B cell (primary cell): ENCODE measurements at regions not wholly inside any gene's neighbourhood (a gene's known extent, or its start where the extent isn't known, plus 50 kb on each side); places are given as distances from the start of the nearest gene placed in this dataset.

Source experiments
- ATAC-seq: fragments of 200-7000 bp; cut with Tn5 transposase; one replicate; pipeline ENCODE4 v1.10.0; 2021; ENCODE audit warnings: low read depth, mild to moderate bottlenecking, moderate number of reproducible peaks, moderate library complexity
- CTCF ChIA-PET: fragments of 350-600 bp; sonication (Branson Sonifier 250); formaldehyde crosslinking; loops from one replicate; lab custom pipeline; 2021; ENCODE audit warnings: antibody characterized with exemption, inconsistent platforms; lab: Charles Lee
- POLR2A ChIA-PET: fragments of 350-600 bp; sonication (Branson Sonifier 250); formaldehyde crosslinking; loops from one replicate; lab custom pipeline; 2021; ENCODE audit warnings: antibody characterized with exemption; lab: Charles Lee
- DNase-seq: peaks from one replicate; pipeline ENCODE4 v3.0.0; 2013
- H2AFZ ChIP-seq: 2 replicates; pipeline ENCODE4 v1.6.1; 2012; ENCODE audit warnings: mild to moderate bottlenecking, low read depth, low read length; ENCODE audit not compliant: insufficient read depth, poor library complexity, severe bottlenecking
- H3K27ac ChIP-seq, 2 donors: 1 replicate in 1 of 2; 2 replicates in 1 of 2; pipeline ENCODE4 v1.5.1; 2012 to 2013; ENCODE audit warnings: low read length in 2 of 2, mild to moderate bottlenecking in 2 of 2, moderate library complexity in 1 of 2
- H3K27me3 ChIP-seq, 4 experiments: fragments of 200-600 bp in 1 of 4; sonication (generic) in 1 of 4; replicated peaks in 1 of 4; 1 replicate in 2 of 4; 2 replicates in 2 of 4; pipeline versions ENCODE4 v1.6.1 to v1.7.0; 2013 to 2016; ENCODE audit warnings: low read length in 3 of 4, mild to moderate bottlenecking in 2 of 4, mixed read lengths in 1 of 4, moderate library complexity in 1 of 4; ENCODE audit not compliant: insufficient read depth in 4 of 4, control insufficient read depth in 3 of 4; ENCODE audit errors: control extremely low read depth in 1 of 4
- H3K36me3 ChIP-seq, 2 experiments: replicated peaks in 1 of 2; 1 replicate in 1 of 2; 2 replicates in 1 of 2; pipeline versions ENCODE4 v1.6.1 to v1.7.1; 2013; ENCODE audit warnings: low read length in 1 of 2; ENCODE audit not compliant: insufficient read depth in 2 of 2, control insufficient read depth in 1 of 2; ENCODE audit errors: control extremely low read depth in 1 of 2, extremely low read depth in 1 of 2
- H3K4me1 ChIP-seq, 2 donors: fragments of 200-600 bp in 1 of 2; sonication (generic) in 1 of 2; 1 replicate in 1 of 2; 2 replicates in 1 of 2; pipeline versions ENCODE4 v1.5.1 to v1.6.1; 2013 to 2017; ENCODE audit warnings: low read length in 2 of 2; ENCODE audit not compliant: control insufficient read depth in 2 of 2, insufficient read depth in 2 of 2
- H3K4me2 ChIP-seq: replicated peaks from 2 replicates; pipeline ENCODE3; 2012; ENCODE audit warnings: mild to moderate bottlenecking, low read depth, low read length; ENCODE audit not compliant: poor library complexity, severe bottlenecking
- H3K4me3 ChIP-seq, 5 experiments: fragments of 200-600 bp in 1 of 5; sonication (generic) in 1 of 5; 1 replicate in 3 of 5; 2 replicates in 2 of 5; pipeline versions ENCODE4 v1.5.1 to v1.7.0; 2011 to 2016; ENCODE audit warnings: low read length in 4 of 5, mild to moderate bottlenecking in 4 of 5, low read depth in 2 of 5, control low read depth in 1 of 5, moderate library complexity in 1 of 5; ENCODE audit not compliant: insufficient read depth in 1 of 5; ENCODE audit errors: control extremely low read depth in 1 of 5, extremely low read depth in 1 of 5
- H3K79me2 ChIP-seq: fragments of 200-600 bp; sonication (generic); one replicate; pipeline ENCODE4 v1.6.0; 2016; ENCODE audit warnings: low read length; ENCODE audit not compliant: control insufficient read depth, insufficient read depth
- H3K9ac ChIP-seq: fragments of 200-600 bp; sonication (generic); 2 replicates; pipeline ENCODE4 v1.6.1; 2017; ENCODE audit warnings: mild to moderate bottlenecking, low read length, moderate library complexity
- H3K9me3 ChIP-seq, 3 donors: one replicate each; pipeline versions ENCODE4 v1.6.1 to v1.7.1; 2013; ENCODE audit warnings: low read length in 2 of 3; ENCODE audit not compliant: control insufficient read depth in 2 of 3, insufficient read depth in 1 of 3; ENCODE audit errors: control extremely low read depth in 1 of 3
- H4K20me1 ChIP-seq: 2 replicates; pipeline ENCODE4 v1.6.0; 2012; ENCODE audit warnings: mild to moderate bottlenecking, low read length; ENCODE audit not compliant: insufficient read depth, control insufficient read depth, poor library complexity, severe bottlenecking
- H3K27ac Mint-ChIP-seq: one replicate; pipeline ENCODE4 v1.8.0; 2021; ENCODE audit warnings: mixed read lengths
- H3K27me3 Mint-ChIP-seq: one replicate; pipeline ENCODE4 v1.8.0; 2021; ENCODE audit warnings: mixed read lengths
- H3K4me1 Mint-ChIP-seq: one replicate; pipeline ENCODE4 v1.8.0; 2021; ENCODE audit warnings: mixed read lengths
- H3K4me3 Mint-ChIP-seq: one replicate; pipeline ENCODE4 v1.8.0; 2021; ENCODE audit warnings: mixed read lengths
- H3K9me3 Mint-ChIP-seq: one replicate; pipeline ENCODE4 v1.8.0; 2022; ENCODE audit warnings: mixed read lengths; ENCODE audit not compliant: insufficient read depth
- CTCF ChIP-seq: fragments of 200-600 bp; IDR thresholded peaks from one replicate; pipeline ENCODE4 v1.8.0; 2022; ENCODE audit warnings: antibody characterized with exemption, mild to moderate bottlenecking
- EZH2 ChIP-seq: IDR thresholded peaks from 2 replicates; pipeline ENCODE4 v1.6.1; 2012; ENCODE audit warnings: borderline replicate concordance, low read depth, mild to moderate bottlenecking, moderate library complexity, low read length; ENCODE audit not compliant: insufficient read depth, poor library complexity, severe bottlenecking
- WGBS: methylation state at CpG from one replicate; pipeline ENCODE4 v1.1.5; 2013; ENCODE audit warnings: missing lambda C conversion rate; ENCODE audit not compliant: insufficient coverage; 5-methylcytosine and 5-hydroxymethylcytosine counted together
- intact Hi-C: fragments of 100-400 bp; cut with micrococcal nuclease; formaldehyde crosslinking; loops from one replicate; pipeline ENCODE4 v1.10.0; 2022

- Histone ChIP-seq H3K4me2 (no peak overlapping the region), H3K79me2 (no peaks in the 10 kb centered on the region), H3K9ac (no peak overlapping the region), H3K36me3 (no peaks in the 10 kb centered on the region), H3K27ac (no peak overlapping the region), H3K4me1 (no peaks in the 10 kb centered on the region), H3K4me3 (no peak overlapping the region), H3K27me3 (peaks cover 0 to 3% (median under 1%) of the 10 kb centered on the region in 4 experiments), H4K20me1 (no peaks in the 10 kb centered on the region), H2AFZ (no peak overlapping the region), H3K9me3 (peaks cover 0 to 2% (median 0%) of the 10 kb centered on the region in 3 donors)
- POLR2A ChIA-PET = no interaction called here
- 96% methylated on average over 5 of the region's 9 CpGs for WGBS
- Mint-ChIP-seq H3K4me1 (no peaks in the 10 kb centered on the region), H3K4me3 (no peak overlapping the region), H3K9me3 (no peaks in the 10 kb centered on the region), H3K27ac (no peak overlapping the region), H3K27me3 (peaks cover 20% of the 10 kb centered on the region)
- TF ChIP-seq EZH2 (no peak), CTCF (no peak)
- CTCF ChIA-PET = interaction anchor here (1.3 kb wide), 1 partner anchor 9 kb away, joined by 3 read pairs; no protein-coding TSS in a partner anchor
- intact Hi-C loops = no loop called here
- DNase-seq (no peak), ATAC-seq (no peak)
Measured at GRCh38 chr16:73205153-73205886, 157.4 kb upstream of the ZFHX3 start.

- no peak overlapping the region for H3K9ac ChIP-seq
- H3K79me2 ChIP-seq = no peaks in the 10 kb centered on the region
- TF ChIP-seq EZH2 (no peak), CTCF (no peak)
- H3K27me3 Mint-ChIP-seq = peaks cover 20% of the 10 kb centered on the region
- no peak overlapping the region for H3K27ac Mint-ChIP-seq
- H3K4me1 Mint-ChIP-seq = no peaks in the 10 kb centered on the region
- H3K36me3 ChIP-seq = no peaks in the 10 kb centered on the region
- no peak overlapping the region for H3K4me3 Mint-ChIP-seq
- H3K4me3 ChIP-seq = no peak overlapping the region
- no peak for DNase-seq
- no peaks in the 10 kb centered on the region for H3K9me3 Mint-ChIP-seq
- intact Hi-C loops = no loop called here
- peaks cover 0 to 2% (median 0%) of the 10 kb centered on the region in 3 donors for H3K9me3 ChIP-seq
- ATAC-seq = no peak
- peaks cover 0 to 3% (median under 1%) of the 10 kb centered on the region in 4 experiments for H3K27me3 ChIP-seq
- H3K4me2 ChIP-seq = no peak overlapping the region
- ChIA-PET POLR2A (no interaction called here), CTCF (interaction anchor here (1.3 kb wide), 1 partner anchor 8 kb away, joined by 3 read pairs; no protein-coding TSS in a partner anchor)
- H2AFZ ChIP-seq = no peak overlapping the region
- WGBS = 95% methylated on average over 4 of the region's 8 CpGs
- no peaks in the 10 kb centered on the region for H4K20me1 ChIP-seq
- no peak overlapping the region for H3K27ac ChIP-seq
- no peaks in the 10 kb centered on the region for H3K4me1 ChIP-seq
Measured at GRCh38 chr16:73204359-73205152, 156.6 kb upstream of the ZFHX3 start.
